Right cardiac atrium (tissue), 5 donors: ENCODE measurements at regions not wholly inside any gene's neighbourhood (a gene's known extent, or its start where the extent isn't known, plus 50 kb on each side); places are given as distances from the start of the nearest gene placed in this dataset.

Experiments
- ATAC-seq, 2 donors: fragments of 200-7000 bp; cut with Tn5 transposase; one replicate each; pipeline versions ENCODE4 v1.8.0 to v1.9.1; 2020; ENCODE audit warnings: moderate library complexity in 2 of 2, mild to moderate bottlenecking in 1 of 2
- DNase-seq, 3 donors: peaks; one replicate each; pipeline ENCODE4 v3.0.0-alpha.2; 2020
- H3K27ac ChIP-seq: one replicate; pipeline ENCODE4 v1.5.1; 2013; ENCODE audit warnings: mild to moderate bottlenecking, low read length, control low read depth, moderate library complexity
- H3K27me3 ChIP-seq: one replicate; pipeline ENCODE4 v1.6.1; 2013; ENCODE audit not compliant: control insufficient read depth, insufficient read depth
- H3K4me1 ChIP-seq: one replicate; pipeline ENCODE4 v1.6.1; 2013; ENCODE audit warnings: low read length; ENCODE audit not compliant: control insufficient read depth, insufficient read depth
- H3K4me3 ChIP-seq: one replicate; pipeline ENCODE4 v1.5.1; 2013; ENCODE audit warnings: low read length, control low read depth
- H3K9me3 ChIP-seq: one replicate; pipeline ENCODE4 v1.6.1; 2013; ENCODE audit warnings: low read length; ENCODE audit not compliant: control insufficient read depth
- WGBS: extraction: QIAGEN DNeasy Blood & Tissue Kit; methylation state at CpG from one replicate; pipeline ENCODE4 v1.1.7; 2013; 5-methylcytosine and 5-hydroxymethylcytosine counted together
- intact Hi-C, 4 donors: fragments of 100-400 bp; cut with DNase I; formaldehyde crosslinking; loops; one replicate each; pipeline versions ENCODE4 v1.11.0 to v1.14.0; 2022 to 2023
- donor health status: healthy with polysubstance abuse.
- donor health status: DM: no; HTN: yes; CAD: no.
- donor health status: DM: no; HTN: no; CAD: no.
- donor health status: DM: no; HTN: yes; CAD: no; lungs with severe emphysema.
- donor health status: DM: yes; HTN: yes; CAD: no.

DNA sequence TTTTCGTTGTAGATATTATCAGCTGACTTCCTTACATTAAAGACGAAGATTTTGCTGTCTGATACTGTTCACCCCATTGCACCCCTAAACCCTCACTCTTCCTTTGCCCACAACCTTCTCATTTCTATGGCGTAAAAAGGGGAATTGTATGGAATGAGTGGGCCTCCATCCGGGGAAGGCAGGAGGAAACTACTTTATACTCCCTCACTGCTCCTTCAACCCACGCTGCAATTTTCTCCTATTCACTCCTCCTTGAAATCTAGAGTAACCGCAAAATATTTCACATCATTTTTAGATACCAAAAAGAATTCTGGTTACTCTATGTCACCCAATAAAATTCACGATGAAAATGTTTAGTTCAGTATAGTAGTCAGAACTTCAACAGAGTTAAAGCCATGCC lies 330.8 kb downstream of the DIRAS2 start:
- intact Hi-C loops, result no loop called here
- no peak for ATAC-seq
- Histone ChIP-seq H3K27ac (no peak overlapping the region), H3K4me3 (no peak overlapping the region), H3K9me3 (no peaks in the 10 kb centered on the region), H3K27me3 (no peaks in the 10 kb centered on the region), H3K4me1 (no peaks in the 10 kb centered on the region)
- 76% methylated on average over 7 of the region's 7 CpGs for WGBS
- DNase-seq, result no peak

DNA sequence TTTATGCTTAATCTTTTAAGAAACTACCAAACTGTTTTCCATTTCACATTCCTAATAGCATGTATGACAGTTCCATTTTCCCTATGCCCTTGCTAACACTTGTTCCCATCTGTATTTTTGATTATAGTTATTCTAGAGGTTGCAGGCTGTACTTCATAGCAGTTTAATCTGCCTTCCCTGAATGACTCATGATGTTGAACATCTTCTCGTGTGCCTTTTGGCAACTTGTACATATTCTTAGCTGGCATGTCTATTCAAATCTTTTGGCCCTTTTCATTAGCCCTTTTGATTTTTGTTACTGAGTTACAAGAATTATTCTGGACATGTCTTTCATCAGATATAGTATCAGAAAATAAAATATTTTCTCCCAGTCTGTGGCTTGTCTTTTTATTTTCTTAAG lies 320.3 kb downstream of the DIRAS2 start:
- Histone ChIP-seq H3K27ac (no peak overlapping the region), H3K4me3 (no peak overlapping the region), H3K9me3 (no peaks in the 10 kb centered on the region), H3K27me3 (no peaks in the 10 kb centered on the region), H3K4me1 (no peaks in the 10 kb centered on the region)
- 37% methylated on average over 1 of the region's 1 CpG for WGBS
- intact Hi-C loops, result no loop called here
- DNase-seq, result no peak
- ATAC-seq, result no peak

DNA sequence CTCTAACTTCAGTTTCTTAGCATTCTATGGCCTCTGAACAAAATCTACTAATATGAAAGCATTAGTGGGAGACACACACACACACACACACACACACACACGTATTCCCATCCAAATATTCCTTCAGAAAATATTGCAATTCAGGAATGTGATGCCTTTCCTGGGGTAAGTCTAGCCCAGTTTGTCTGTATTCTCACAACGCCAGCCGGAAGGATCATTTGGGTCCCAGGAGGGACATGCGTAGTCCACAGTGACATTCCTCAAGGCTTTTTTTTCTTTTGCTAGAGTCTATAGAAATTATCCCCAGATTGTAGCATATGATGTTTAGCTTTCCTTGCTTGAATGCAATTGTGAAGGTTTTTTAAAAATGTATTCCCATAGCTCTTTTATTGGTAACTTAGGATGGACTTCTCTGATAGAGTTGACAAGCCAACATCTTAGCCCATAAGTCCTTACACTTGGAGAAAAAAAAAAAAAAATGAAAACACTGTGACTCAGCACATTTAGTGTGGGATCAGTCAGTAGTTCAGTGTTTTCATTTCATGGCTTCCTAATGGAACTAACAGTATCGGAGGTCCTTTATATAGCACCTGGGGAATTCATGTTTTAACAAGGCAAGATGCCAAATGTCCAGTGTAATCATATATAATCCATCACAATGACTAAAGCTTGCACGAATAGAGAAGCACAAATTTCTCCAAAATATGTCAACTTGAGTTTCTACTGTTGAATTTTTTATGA lies 316.5 kb downstream of the DIRAS2 start:
- Histone ChIP-seq H3K4me3 (no peak overlapping the region), H3K27ac (no peak overlapping the region), H3K4me1 (no peaks in the 10 kb centered on the region), H3K27me3 (no peaks in the 10 kb centered on the region), H3K9me3 (no peaks in the 10 kb centered on the region)
- ATAC-seq (no peak), DNase-seq (no peak)
- intact Hi-C loops, result no loop called here
- WGBS, result 56% methylated on average over 6 of the region's 6 CpGs

DNA sequence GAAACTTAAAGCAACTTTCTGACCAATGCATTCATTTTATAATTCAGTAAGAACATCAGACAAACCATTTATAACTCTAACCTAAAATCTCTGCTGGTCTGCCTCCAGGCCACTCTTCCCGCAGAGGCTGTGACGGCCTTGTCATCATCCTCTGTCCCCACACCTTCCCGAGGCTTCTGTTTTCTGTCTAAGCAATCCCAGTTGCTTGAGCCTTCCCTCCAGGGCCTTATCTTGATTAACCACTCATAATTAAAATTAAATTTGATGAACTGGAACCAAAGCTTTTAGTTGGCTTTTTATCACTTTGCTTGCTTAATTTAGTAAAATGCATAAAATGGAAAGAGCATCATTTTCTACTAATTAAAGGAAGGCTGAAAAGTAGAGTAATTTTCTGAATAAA lies 312.4 kb downstream of the DIRAS2 start:
- Histone ChIP-seq H3K9me3 (no peaks in the 10 kb centered on the region), H3K27me3 (no peaks in the 10 kb centered on the region), H3K27ac (no peak overlapping the region), H3K4me1 (no peaks in the 10 kb centered on the region), H3K4me3 (no peak overlapping the region)
- ATAC-seq, result no peak
- intact Hi-C loops, result no loop called here
- no peak for DNase-seq
- 56% methylated on average over 3 of the region's 3 CpGs for WGBS

DNA sequence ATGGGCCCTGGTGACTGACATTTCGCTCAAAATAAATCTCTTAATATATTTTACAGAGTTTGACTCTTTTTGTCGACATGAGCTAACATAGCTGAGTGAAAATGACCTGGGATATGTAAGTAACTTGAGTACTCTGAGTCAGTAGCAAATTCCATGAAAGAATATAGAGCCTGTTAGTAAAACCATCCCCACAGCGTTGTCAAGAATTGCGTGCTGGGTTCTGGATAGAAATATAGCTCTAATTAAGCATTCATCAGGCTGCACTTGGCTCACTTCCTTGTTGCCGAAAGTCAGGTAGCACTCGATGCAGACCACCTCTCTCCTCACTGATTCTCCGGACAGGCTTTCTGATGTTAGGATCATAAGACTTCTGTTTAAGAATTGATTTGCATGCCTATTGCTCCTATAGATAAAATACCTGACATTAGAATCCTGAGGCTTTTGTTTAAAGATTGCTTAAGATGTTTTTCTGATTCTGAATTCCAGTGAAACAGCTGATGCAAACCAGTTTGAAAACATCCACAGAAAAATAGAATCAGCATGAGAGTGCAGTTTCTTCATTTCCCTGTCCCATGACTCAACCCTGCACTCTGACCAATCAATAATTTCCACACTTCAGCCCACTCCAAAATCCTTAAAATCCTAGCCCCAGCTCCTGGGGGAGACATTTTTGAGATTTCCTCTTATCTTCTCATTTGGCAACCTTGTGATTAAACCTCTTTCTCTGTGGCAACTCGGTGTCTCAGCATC lies 310.6 kb downstream of the DIRAS2 start:
- no peak for ATAC-seq
- WGBS, result 74% methylated on average over 8 of the region's 8 CpGs

DNA sequence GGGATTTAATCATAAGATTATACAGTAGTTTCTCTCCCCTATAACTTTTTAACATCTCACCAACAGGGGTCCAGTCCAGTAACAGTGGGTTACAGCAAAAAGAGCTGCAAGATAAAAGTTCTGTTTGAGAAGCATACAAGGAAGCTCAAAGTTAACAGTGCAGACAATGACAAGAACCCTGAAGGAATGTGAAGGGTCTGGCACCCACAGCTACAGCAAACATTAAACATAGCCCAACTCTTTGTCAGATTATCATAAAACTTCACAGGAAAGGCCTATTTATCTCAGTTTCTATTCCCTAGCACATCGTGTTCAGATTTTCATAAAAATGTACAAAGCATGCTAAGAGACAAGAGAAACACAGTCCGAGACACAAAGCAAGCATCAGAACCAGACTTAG lies 309.4 kb downstream of the DIRAS2 start:
- ATAC-seq (no peak), DNase-seq (no peak)
- Histone ChIP-seq H3K27me3 (no peaks in the 10 kb centered on the region), H3K27ac (no peak overlapping the region), H3K9me3 (no peaks in the 10 kb centered on the region), H3K4me3 (no peak overlapping the region), H3K4me1 (no peaks in the 10 kb centered on the region)
- intact Hi-C loops, result no loop called here
- 55% methylated on average over 2 of the region's 2 CpGs for WGBS

More for the DNA sequence above, 310.6 kb downstream of the DIRAS2 start:
- intact Hi-C loops, result no loop called here
- Histone ChIP-seq H3K27ac (no peak overlapping the region), H3K4me3 (no peak overlapping the region), H3K4me1 (no peaks in the 10 kb centered on the region), H3K27me3 (no peaks in the 10 kb centered on the region), H3K9me3 (no peaks in the 10 kb centered on the region)
- no peak for DNase-seq

DNA sequence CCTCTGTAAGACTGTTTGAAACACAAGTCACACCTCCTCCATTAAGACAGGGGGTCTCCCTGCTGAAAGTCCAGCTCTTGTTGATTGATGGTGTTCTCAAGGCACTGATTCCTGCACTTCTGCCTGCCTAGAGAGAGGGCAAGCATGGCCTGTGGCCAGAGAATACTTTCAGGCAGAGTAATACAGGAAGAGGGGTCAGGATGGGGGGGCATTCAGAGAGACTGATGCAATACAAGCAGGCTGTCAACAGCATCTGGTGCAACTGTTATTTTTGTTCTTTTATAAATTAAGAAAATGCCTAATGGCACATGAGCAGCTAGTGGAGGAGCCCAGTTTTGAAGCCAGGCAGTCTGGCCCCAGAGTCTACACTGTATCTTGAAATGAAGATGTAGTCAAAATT lies 302.2 kb downstream of the DIRAS2 start:
- intact Hi-C loops, result no loop called here
- Histone ChIP-seq H3K27me3 (no peaks in the 10 kb centered on the region), H3K4me1 (no peaks in the 10 kb centered on the region), H3K9me3 (no peaks in the 10 kb centered on the region), H3K4me3 (no peak overlapping the region), H3K27ac (no peak overlapping the region)
- DNase-seq (no peak), ATAC-seq (no peak)

DNA sequence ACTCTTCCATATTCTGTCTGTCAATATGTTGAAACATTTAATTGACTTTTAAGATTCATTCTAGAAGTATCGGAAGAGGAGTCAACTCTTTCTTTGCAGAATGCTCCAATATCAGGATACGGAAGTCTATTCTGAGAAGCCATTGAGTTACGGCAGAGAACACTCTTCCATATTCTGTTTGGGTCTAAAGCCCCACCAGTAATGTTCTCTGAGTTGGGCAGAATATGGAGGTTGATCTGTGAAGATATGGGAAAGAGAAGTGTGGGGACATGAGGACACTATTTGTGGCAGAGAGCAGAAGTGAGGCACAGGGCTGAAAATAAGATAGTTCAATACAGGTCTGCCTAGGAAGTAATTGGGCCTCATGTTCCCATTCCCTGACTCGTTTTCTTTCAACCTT lies 300.0 kb downstream of the DIRAS2 start:
- no peak for DNase-seq

DNA sequence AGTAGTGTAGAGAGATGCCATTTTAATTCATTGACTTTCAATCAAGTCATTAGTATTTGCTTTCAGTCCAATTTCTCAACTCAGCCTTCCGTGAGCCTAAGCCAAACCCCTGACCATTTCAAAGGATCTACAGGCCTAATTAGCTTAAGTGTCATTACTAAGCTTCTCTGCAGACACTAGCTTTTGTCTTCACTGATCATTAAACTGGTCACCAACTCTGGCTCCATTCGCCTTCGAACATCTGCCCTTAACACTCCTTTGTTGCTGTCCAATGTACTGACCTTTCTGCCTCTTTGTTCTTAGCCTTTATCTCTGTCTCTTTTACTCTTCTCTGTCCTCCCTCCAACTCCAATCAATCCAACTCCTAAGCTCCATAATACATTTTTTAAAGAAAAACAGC lies 299.3 kb downstream of the DIRAS2 start:
- no peak for ATAC-seq
- Histone ChIP-seq H3K9me3 (no peaks in the 10 kb centered on the region), H3K4me3 (no peak overlapping the region), H3K27ac (no peak overlapping the region), H3K27me3 (no peaks in the 10 kb centered on the region), H3K4me1 (no peaks in the 10 kb centered on the region)
- intact Hi-C loops, result no loop called here
- DNase-seq, result no peak
- 84% methylated on average over 3 of the region's 3 CpGs for WGBS

More for the DNA sequence above, 300.0 kb downstream of the DIRAS2 start:
- no peaks in the 10 kb centered on the region for H3K27me3 ChIP-seq
- no peak overlapping the region for H3K27ac ChIP-seq
- H3K4me3 ChIP-seq, result no peak overlapping the region
- intact Hi-C loops, result no loop called here
- H3K9me3 ChIP-seq, result no peaks in the 10 kb centered on the region
- ATAC-seq, result no peak
- 84% methylated on average over 4 of the region's 4 CpGs for WGBS
- no peaks in the 10 kb centered on the region for H3K4me1 ChIP-seq

DNA sequence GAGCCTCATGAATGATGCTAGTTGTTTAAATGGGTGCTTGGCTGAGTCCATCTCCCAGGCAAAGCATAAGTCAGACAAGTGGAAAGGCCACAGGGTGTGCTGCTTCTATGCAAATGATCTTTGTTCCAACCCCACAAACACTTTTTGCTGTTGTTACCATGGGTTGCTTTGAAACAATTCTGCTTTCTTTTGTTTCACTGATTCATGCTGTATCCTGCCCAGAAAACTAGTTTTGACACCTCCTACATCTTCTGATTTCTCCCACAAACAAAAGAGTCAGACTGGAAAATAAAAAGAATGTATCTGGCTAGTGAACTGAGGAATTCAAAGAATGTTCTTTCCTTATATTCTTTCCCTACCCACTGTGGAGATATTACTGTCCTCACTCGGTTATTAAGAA lies 298.6 kb downstream of the DIRAS2 start:
- no peak overlapping the region for H3K27ac ChIP-seq
- no peaks in the 10 kb centered on the region for H3K9me3 ChIP-seq
- H3K27me3 ChIP-seq, result no peaks in the 10 kb centered on the region
- ATAC-seq (no peak), DNase-seq (no peak)
- no peaks in the 10 kb centered on the region for H3K4me1 ChIP-seq
- 33% methylated on average over 1 of the region's 1 CpG for WGBS
- H3K4me3 ChIP-seq, result no peak overlapping the region
- intact Hi-C loops, result no loop called here

DNA sequence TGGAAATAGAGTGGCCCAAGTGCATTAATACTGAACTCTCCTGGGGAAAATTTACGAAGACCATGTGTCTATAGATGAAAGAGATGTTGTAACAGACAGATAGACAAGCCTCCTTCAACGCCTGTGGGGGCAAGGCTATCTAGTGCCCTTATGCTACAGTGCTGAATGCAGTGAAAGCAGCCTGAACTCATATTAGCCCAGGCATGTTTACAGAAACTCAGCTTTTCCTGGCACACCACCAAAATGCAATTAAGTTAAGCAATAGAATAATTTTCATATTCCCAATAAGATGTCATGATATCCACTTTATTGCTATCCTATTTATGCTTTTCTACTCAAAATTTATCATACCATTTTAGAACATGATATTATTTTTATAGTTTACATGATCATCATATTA lies 277.0 kb downstream of the DIRAS2 start:
- H3K4me1 ChIP-seq, result no peaks in the 10 kb centered on the region
- intact Hi-C loops, result no loop called here
- H3K4me3 ChIP-seq, result no peak overlapping the region
- no peaks in the 10 kb centered on the region for H3K27me3 ChIP-seq
- H3K27ac ChIP-seq, result no peak overlapping the region
- H3K9me3 ChIP-seq, result no peaks in the 10 kb centered on the region
- 29% methylated on average over 2 of the region's 2 CpGs for WGBS
- no peak for DNase-seq
- no peak for ATAC-seq
